Subcutaneous abdominal adipose tissue (tissue), 5 donors: ENCODE measurements at regions not wholly inside any gene's neighbourhood (a gene's known extent, or its start where the extent isn't known, plus 50 kb on each side); places are given as distances from the start of the nearest gene placed in this dataset.

Source experiments
- H3K27ac ChIP-seq: one replicate; pipeline ENCODE4 v1.7.0; 2013; ENCODE audit warnings: low read depth, mild to moderate bottlenecking, inconsistent platforms, low read length, moderate library complexity
- H3K27me3 ChIP-seq, 5 donors: one replicate each; pipeline ENCODE4 v1.7.0; 2013; ENCODE audit warnings: low read length in 5 of 5, inconsistent platforms in 1 of 5; ENCODE audit not compliant: control insufficient read depth in 5 of 5, insufficient read depth in 4 of 5
- H3K36me3 ChIP-seq, 5 donors: one replicate each; pipeline ENCODE4 v1.7.0; 2013; ENCODE audit warnings: low read length in 5 of 5; ENCODE audit not compliant: control insufficient read depth in 5 of 5, insufficient read depth in 5 of 5
- H3K4me1 ChIP-seq, 5 donors: one replicate each; pipeline ENCODE4 v1.7.0; 2013; ENCODE audit warnings: low read length in 5 of 5, mild to moderate bottlenecking in 3 of 5, moderate library complexity in 1 of 5; ENCODE audit not compliant: control insufficient read depth in 5 of 5, insufficient read depth in 5 of 5
- H3K4me3 ChIP-seq, 5 donors: one replicate each; pipeline ENCODE4 v1.7.0; 2013; ENCODE audit warnings: low read length in 5 of 5, low read depth in 1 of 5
- H3K9ac ChIP-seq, 5 donors: one replicate each; pipeline ENCODE4 v1.7.0; 2013; ENCODE audit warnings: low read length in 5 of 5, mild to moderate bottlenecking in 4 of 5, moderate library complexity in 3 of 5
- H3K9me3 ChIP-seq, 5 donors: one replicate each; pipeline ENCODE4 v1.7.0; 2013; ENCODE audit warnings: low read length in 5 of 5; ENCODE audit not compliant: control insufficient read depth in 5 of 5
- donor health status: healthy.
- donor health status: healthy.
- donor health status: healthy.
- donor health status: healthy.
- donor health status: healthy.

DNA sequence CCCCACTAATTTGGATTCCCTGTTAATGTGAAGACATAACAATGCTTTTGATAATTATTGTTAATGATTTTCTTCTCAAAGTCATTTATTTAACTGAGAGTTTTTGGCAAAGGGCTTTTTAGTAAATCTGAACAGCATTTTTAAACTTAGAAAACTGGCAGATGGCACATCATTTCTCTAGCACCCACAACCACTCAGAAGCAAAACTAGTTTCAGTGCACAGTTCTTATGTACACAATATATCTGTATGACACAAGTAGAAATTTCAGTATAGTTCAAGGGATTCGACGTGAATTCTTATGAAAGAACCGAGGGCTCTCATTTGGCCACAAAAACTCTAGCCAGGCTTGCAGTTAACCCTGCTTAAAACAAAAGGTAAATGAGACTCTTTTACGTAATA, 231.4 kb upstream of the CDH9 start:
- H3K9me3 ChIP-seq, result peaks cover 0 to 3% (median 0%) of the 10 kb centered on the region in 5 donors
- H3K27ac ChIP-seq, result no peak overlapping the region
- H3K4me3 ChIP-seq, result no peak overlapping the region

GRCh38 chr5:27267209-27267824, 228.9 kb upstream of the CDH9 start:
- no peaks in the 10 kb centered on the region for H3K4me1 ChIP-seq
- H3K9me3 ChIP-seq, result peaks cover 0 to 14% (median 9%) of the 10 kb centered on the region in 5 donors
- no peak overlapping the region for H3K9ac ChIP-seq
- no peak overlapping the region for H3K4me3 ChIP-seq
- H3K27me3 ChIP-seq, result no peaks in the 10 kb centered on the region
- no peak overlapping the region for H3K27ac ChIP-seq
- no peaks in the 10 kb centered on the region for H3K36me3 ChIP-seq

More for the DNA sequence above, 231.4 kb upstream of the CDH9 start:
- Histone ChIP-seq H3K36me3 (no peaks in the 10 kb centered on the region), H3K27me3 (no peaks in the 10 kb centered on the region), H3K9ac (no peak overlapping the region), H3K4me1 (no peaks in the 10 kb centered on the region)

- Histone ChIP-seq H3K27ac (no peak overlapping the region), H3K4me1 (no peaks in the 10 kb centered on the region), H3K36me3 (no peaks in the 10 kb centered on the region), H3K27me3 (no peaks in the 10 kb centered on the region), H3K9me3 (peaks cover 0 to 15% (median 9%) of the 10 kb centered on the region in 5 donors), H3K4me3 (no peak overlapping the region), H3K9ac (no peak overlapping the region)
These were observed 227.8 kb upstream of the CDH9 start for GRCh38 chr5:27266184-27266583.

GRCh38 chr5:27257696-27258095, 219.3 kb upstream of the CDH9 start:
- Histone ChIP-seq H3K4me1 (no peaks in the 10 kb centered on the region), H3K36me3 (no peaks in the 10 kb centered on the region), H3K27ac (no peak overlapping the region), H3K27me3 (no peaks in the 10 kb centered on the region), H3K9me3 (peaks cover 0 to 7% (median 0%) of the 10 kb centered on the region in 5 donors), H3K9ac (no peak overlapping the region), H3K4me3 (no peak overlapping the region)

- H3K9ac ChIP-seq, result no peak overlapping the region
- no peaks in the 10 kb centered on the region for H3K36me3 ChIP-seq
- H3K27me3 ChIP-seq, result no peaks in the 10 kb centered on the region
These were observed 214.5 kb upstream of the CDH9 start for GRCh38 chr5:27252911-27253310.

GRCh38 chr5:27242258-27242626, 203.9 kb upstream of the CDH9 start:
- Histone ChIP-seq H3K27ac (no peak overlapping the region), H3K9me3 (no peaks in the 10 kb centered on the region), H3K9ac (no peak overlapping the region), H3K4me3 (no peak overlapping the region), H3K27me3 (no peaks in the 10 kb centered on the region), H3K4me1 (peaks cover 0 to 2% (median 0%) of the 10 kb centered on the region in 5 donors), H3K36me3 (no peaks in the 10 kb centered on the region)

More at GRCh38 chr5:27252911-27253310, 214.5 kb upstream of the CDH9 start:
- no peaks in the 10 kb centered on the region for H3K4me1 ChIP-seq
- H3K27ac ChIP-seq, result no peak overlapping the region
- peaks cover 0 to 5% (median 0%) of the 10 kb centered on the region in 5 donors for H3K9me3 ChIP-seq
- H3K4me3 ChIP-seq, result no peak overlapping the region

DNA sequence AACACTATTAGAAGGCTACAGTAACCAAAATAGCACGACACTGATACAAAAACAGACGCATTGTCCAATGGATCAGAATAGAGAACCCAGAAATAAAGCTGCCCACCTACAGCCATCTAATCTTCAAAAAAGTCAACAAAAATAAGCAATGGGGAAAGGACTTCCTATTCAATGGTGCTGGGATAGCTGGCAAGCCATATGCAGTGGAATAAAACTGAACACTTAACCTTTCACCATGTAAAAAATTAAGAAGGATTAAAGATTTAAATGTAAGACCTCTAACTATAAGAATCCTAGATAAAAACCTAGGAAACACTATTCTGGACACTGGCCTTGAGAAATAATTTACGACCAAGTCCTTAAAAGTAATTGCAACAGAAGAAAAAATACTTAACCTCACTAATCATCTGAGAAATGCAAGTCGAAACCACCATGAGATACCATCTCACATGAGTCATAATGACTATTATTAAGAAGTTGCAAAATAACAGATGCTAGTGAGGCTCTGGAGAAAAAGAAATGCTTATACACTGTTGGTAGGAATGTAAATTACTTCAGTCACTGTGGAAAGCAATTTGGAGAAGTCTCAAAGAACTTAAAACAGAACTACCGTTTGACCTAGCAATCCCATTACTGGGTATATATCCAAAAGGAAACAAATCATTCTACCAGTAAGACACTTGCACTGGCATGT, 203.3 kb upstream of the CDH9 start:
- H3K4me3 ChIP-seq, result no peak overlapping the region
- no peak overlapping the region for H3K9ac ChIP-seq
- no peak overlapping the region for H3K27ac ChIP-seq
- no peaks in the 10 kb centered on the region for H3K9me3 ChIP-seq
- H3K36me3 ChIP-seq, result no peaks in the 10 kb centered on the region
- H3K27me3 ChIP-seq, result no peaks in the 10 kb centered on the region
- H3K4me1 ChIP-seq, result peaks cover 0 to 2% (median 0%) of the 10 kb centered on the region in 5 donors

DNA sequence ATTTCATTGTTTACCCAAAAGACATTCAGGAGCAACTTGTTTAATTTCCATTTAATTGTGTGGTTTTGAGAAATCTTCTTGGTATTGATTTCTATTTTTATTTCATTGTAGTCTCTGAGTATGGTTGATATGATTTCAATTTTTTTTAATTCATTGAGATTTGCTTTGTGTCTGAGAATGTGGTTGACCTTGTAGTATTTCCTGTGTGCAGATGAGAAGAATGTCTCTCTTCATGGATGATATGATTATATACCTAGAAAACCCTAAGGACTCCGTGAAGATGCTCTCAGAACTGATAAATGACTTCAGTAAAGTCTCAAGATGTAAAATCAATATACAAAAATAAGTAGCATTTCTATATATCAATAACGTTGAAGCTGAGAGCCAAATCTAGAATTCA, 202.4 kb upstream of the CDH9 start:
- Histone ChIP-seq H3K9ac (no peak overlapping the region), H3K27me3 (no peaks in the 10 kb centered on the region), H3K4me1 (peaks cover 0 to 2% (median 0%) of the 10 kb centered on the region in 5 donors), H3K4me3 (no peak overlapping the region), H3K27ac (no peak overlapping the region), H3K9me3 (no peaks in the 10 kb centered on the region), H3K36me3 (no peaks in the 10 kb centered on the region)

- no peaks in the 10 kb centered on the region for H3K9me3 ChIP-seq
- H3K36me3 ChIP-seq, result no peaks in the 10 kb centered on the region
- H3K27ac ChIP-seq, result no peak overlapping the region
- no peaks in the 10 kb centered on the region for H3K4me1 ChIP-seq
- H3K9ac ChIP-seq, result no peak overlapping the region
- no peak overlapping the region for H3K4me3 ChIP-seq
- no peaks in the 10 kb centered on the region for H3K27me3 ChIP-seq
These were observed 196.5 kb upstream of the CDH9 start for GRCh38 chr5:27234916-27235315.

GRCh38 chr5:27221410-27221809, 183.0 kb upstream of the CDH9 start:
- no peak overlapping the region for H3K4me3 ChIP-seq
- no peaks in the 10 kb centered on the region for H3K36me3 ChIP-seq
- H3K27me3 ChIP-seq, result no peaks in the 10 kb centered on the region
- H3K9me3 ChIP-seq, result peaks cover 0 to 4% (median 0%) of the 10 kb centered on the region in 5 donors
- no peak overlapping the region for H3K27ac ChIP-seq
- no peaks in the 10 kb centered on the region for H3K4me1 ChIP-seq
- H3K9ac ChIP-seq, result no peak overlapping the region
